ENCODE measurements at regions not wholly inside any gene's neighbourhood (a gene's known extent, or its start where the extent isn't known, plus 50 kb on each side); places are given as distances from the start of the nearest gene placed in this dataset.

DNA sequence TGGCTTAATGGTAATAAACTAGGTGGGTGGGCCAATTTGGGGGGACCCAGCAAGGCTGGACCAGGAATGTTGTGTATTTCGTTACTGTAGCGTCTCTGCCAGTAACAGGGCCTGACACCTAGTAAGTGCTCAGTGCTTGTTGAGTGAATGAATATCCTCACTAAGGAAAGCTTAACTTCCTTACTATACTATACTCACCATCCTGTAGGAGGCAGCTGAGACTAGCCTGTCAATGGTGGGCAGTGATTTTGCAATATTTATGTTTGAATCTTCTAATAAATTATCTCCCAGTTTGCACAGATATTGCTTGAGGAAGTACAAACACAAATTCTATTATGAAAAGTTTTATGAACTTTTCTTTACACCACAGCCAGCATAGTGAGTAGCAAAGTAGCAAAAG lies 370.7 kb upstream of the SYT4 start:
- Histone ChIP-seq H3K27me3 (ENCODE audit: low read length) (no peaks in the 10 kb centered on the region), H2AFZ (ENCODE audit: low read depth, low read length, severe bottlenecking) (no peak overlapping the region), H3K9ac (ENCODE audit: low read length) (no peak overlapping the region), H3K4me2 (ENCODE audit: low read depth, low read length, poor library complexity, severe bottlenecking) (no peak overlapping the region), H3F3A (ENCODE audit: insufficient read depth) (no peaks in the 10 kb centered on the region), H3K9me2 (replicated peaks; ENCODE audit: insufficient read depth, low read length) (no peaks in the 10 kb centered on the region), H4K20me1 (ENCODE audit: low read depth, low read length) (no peaks in the 10 kb centered on the region), H3K79me2 (ENCODE audit: insufficient read depth, low read length) (no peaks in the 10 kb centered on the region), H3K36me3 (ENCODE audit: low read length) (no peaks in the 10 kb centered on the region), H3K9me3 (ENCODE audit: insufficient read depth, low read length) (no peaks in the 10 kb centered on the region), H3K4me3 (ENCODE audit: insufficient read depth, low read length, poor library complexity, severe bottlenecking) (no peak overlapping the region), H3K27ac (ENCODE audit: low read depth, low read length) (no peak overlapping the region)
- TF ChIP-seq EZH2phosphoT487 (conservative IDR thresholded peaks at IDR 0.05; ENCODE audit: low read length) = no peak
- TF ChIP-seq, protein P1, sequence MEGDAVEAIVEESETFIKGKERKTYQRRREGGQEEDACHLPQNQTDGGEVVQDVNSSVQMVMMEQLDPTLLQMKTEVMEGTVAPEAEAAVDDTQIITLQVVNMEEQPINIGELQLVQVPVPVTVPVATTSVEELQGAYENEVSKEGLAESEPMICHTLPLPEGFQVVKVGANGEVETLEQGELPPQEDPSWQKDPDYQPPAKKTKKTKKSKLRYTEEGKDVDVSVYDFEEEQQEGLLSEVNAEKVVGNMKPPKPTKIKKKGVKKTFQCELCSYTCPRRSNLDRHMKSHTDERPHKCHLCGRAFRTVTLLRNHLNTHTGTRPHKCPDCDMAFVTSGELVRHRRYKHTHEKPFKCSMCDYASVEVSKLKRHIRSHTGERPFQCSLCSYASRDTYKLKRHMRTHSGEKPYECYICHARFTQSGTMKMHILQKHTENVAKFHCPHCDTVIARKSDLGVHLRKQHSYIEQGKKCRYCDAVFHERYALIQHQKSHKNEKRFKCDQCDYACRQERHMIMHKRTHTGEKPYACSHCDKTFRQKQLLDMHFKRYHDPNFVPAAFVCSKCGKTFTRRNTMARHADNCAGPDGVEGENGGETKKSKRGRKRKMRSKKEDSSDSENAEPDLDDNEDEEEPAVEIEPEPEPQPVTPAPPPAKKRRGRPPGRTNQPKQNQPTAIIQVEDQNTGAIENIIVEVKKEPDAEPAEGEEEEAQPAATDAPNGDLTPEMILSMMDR (IDR thresholded peaks at IDR 0.05; ENCODE audit: insufficient read depth, low read length, poor library complexity, severe bottlenecking) = no peak

DNA sequence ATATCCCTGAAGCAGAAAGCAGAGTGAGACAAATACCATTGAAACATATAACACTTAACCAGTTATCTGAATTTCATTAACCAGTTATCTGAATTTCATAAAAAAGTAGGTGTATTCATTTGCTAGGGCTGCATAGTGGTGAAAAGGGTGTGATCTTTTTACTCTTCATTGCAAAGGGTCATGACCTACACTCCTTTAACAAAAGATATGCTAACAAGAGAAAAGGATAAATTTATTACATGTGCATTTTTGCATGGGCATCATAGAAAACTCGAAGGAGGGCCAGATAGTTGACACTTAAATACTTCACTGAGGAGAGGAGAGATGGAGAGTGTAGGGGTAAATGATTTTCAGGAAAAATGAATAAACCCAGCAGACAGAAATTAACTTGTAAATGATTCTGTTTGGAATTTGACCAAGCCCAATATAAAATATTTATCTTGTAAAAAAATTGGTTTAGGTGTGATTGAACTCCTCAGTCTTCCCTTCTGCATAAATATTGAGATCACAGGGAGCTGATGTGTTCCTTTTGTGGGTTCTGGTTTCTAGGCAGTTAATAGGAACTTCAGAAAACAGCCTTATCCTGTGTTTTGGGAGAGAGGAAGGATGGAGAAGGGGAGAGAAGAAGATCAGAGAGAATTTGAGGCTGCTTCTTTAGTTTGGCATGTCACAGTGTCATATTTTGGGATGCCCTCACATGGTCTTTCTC lies 372.5 kb upstream of the SYT4 start:
- no peak overlapping the region for H3K9ac ChIP-seq (ENCODE audit: low read length)
- no peaks in the 10 kb centered on the region for H3K79me2 ChIP-seq (ENCODE audit: insufficient read depth, low read length)
- no peak overlapping the region for H3K27ac ChIP-seq (ENCODE audit: low read depth, low read length)
- H3K4me3 ChIP-seq (ENCODE audit: insufficient read depth, low read length, poor library complexity, severe bottlenecking) = no peak overlapping the region
- H3K27me3 ChIP-seq (ENCODE audit: low read length) = no peaks in the 10 kb centered on the region
- no peaks in the 10 kb centered on the region for H3K9me2 ChIP-seq (replicated peaks; ENCODE audit: insufficient read depth, low read length)
- H3K9me3 ChIP-seq (ENCODE audit: insufficient read depth, low read length) = no peaks in the 10 kb centered on the region
- TF ChIP-seq EZH2phosphoT487 (conservative IDR thresholded peaks at IDR 0.05; ENCODE audit: low read length) = no peak
- TF ChIP-seq, protein P1 (IDR thresholded peaks at IDR 0.05; ENCODE audit: insufficient read depth, low read length, poor library complexity, severe bottlenecking) = no peak
- H3F3A ChIP-seq (ENCODE audit: insufficient read depth) = no peaks in the 10 kb centered on the region
- no peak overlapping the region for H2AFZ ChIP-seq (ENCODE audit: low read depth, low read length, severe bottlenecking)
- no peak overlapping the region for H3K4me2 ChIP-seq (ENCODE audit: low read depth, low read length, poor library complexity, severe bottlenecking)
- no peaks in the 10 kb centered on the region for H4K20me1 ChIP-seq (ENCODE audit: low read depth, low read length)
- H3K36me3 ChIP-seq (ENCODE audit: low read length) = no peaks in the 10 kb centered on the region

DNA sequence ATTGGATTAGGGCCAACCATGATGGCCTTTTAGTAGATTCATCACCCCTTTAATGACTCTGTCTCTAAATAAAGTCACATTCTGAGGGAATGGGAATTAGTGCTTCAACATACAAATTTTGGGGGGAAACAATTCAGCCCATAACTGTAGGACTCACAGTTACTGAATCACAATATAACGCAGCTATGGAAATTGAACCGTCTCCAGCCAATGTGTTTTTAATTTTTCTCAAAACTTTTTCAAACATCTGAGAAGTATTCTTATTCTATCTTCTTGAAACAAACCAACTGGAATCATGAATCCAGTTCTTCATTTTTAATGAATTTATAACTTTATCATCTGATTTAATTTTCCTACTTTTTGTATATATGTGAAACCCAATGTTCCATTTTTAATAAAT lies 373.1 kb upstream of the SYT4 start:
- Histone ChIP-seq H3K27me3 (ENCODE audit: low read length) (no peaks in the 10 kb centered on the region), H3K79me2 (ENCODE audit: insufficient read depth, low read length) (no peaks in the 10 kb centered on the region), H2AFZ (ENCODE audit: low read depth, low read length, severe bottlenecking) (no peak overlapping the region), H3K36me3 (ENCODE audit: low read length) (no peaks in the 10 kb centered on the region), H3K4me3 (ENCODE audit: insufficient read depth, low read length, poor library complexity, severe bottlenecking) (no peak overlapping the region), H3K9ac (ENCODE audit: low read length) (no peak overlapping the region), H3F3A (ENCODE audit: insufficient read depth) (no peaks in the 10 kb centered on the region), H4K20me1 (ENCODE audit: low read depth, low read length) (no peaks in the 10 kb centered on the region), H3K4me2 (ENCODE audit: low read depth, low read length, poor library complexity, severe bottlenecking) (no peak overlapping the region), H3K27ac (ENCODE audit: low read depth, low read length) (no peak overlapping the region), H3K9me2 (replicated peaks; ENCODE audit: insufficient read depth, low read length) (no peaks in the 10 kb centered on the region), H3K9me3 (ENCODE audit: insufficient read depth, low read length) (no peaks in the 10 kb centered on the region)
- TF ChIP-seq EZH2phosphoT487 (conservative IDR thresholded peaks at IDR 0.05; ENCODE audit: low read length) = no peak
- TF ChIP-seq, protein P1 (IDR thresholded peaks at IDR 0.05; ENCODE audit: insufficient read depth, low read length, poor library complexity, severe bottlenecking) = no peak

Measured in SU-DHL-6 (cell line).